Kidney epithelial cell (primary cell): ENCODE measurements at regions not wholly inside any gene's neighbourhood (a gene's known extent, or its start where the extent isn't known, plus 50 kb on each side); places are given as distances from the start of the nearest gene placed in this dataset.

Experiments
- DNase-seq: peaks from one replicate; pipeline ENCODE4 v3.0.0-alpha.2; 2010; ENCODE audit warnings: low read depth
- H3K27me3 ChIP-seq: 2 replicates; pipeline ENCODE4 v1.6.0; 2011; ENCODE audit warnings: low read length; ENCODE audit not compliant: control insufficient read depth, insufficient read depth
- H3K36me3 ChIP-seq: 2 replicates; pipeline ENCODE4 v1.5.1; 2011; ENCODE audit warnings: low read length; ENCODE audit not compliant: control insufficient read depth, insufficient read depth
- H3K4me3 ChIP-seq: 2 replicates; pipeline ENCODE4 v1.5.1; 2011; ENCODE audit warnings: low read depth, mild to moderate bottlenecking, control low read depth, low read length
- CTCF ChIP-seq: IDR thresholded peaks from 2 replicates; pipeline ENCODE4 v1.5.1; 2011; ENCODE audit warnings: mild to moderate bottlenecking, moderate library complexity, low read length, control low read depth, inconsistent platforms; ENCODE audit not compliant: insufficient read depth, poor library complexity, severe bottlenecking

- Histone ChIP-seq H3K4me3 (no peak overlapping the region), H3K27me3 (no peaks in the 10 kb centered on the region), H3K36me3 (no peaks in the 10 kb centered on the region)
- DNase-seq, result no peak
- no peak for TF ChIP-seq CTCF
Measured at GRCh38 chr4:157550028-157550427, 329.5 kb downstream of the GRIA2 start.

GRCh38 chr4:157527954-157528353 lies 307.4 kb downstream of the GRIA2 start:
- H3K27me3 ChIP-seq, result no peaks in the 10 kb centered on the region
- no peak overlapping the region for H3K4me3 ChIP-seq
- no peak for DNase-seq
- H3K36me3 ChIP-seq, result no peaks in the 10 kb centered on the region
- TF ChIP-seq CTCF, result no peak

GRCh38 chr4:157521906-157522305 lies 301.4 kb downstream of the GRIA2 start:
- no peak for DNase-seq
- Histone ChIP-seq H3K27me3 (no peaks in the 10 kb centered on the region), H3K36me3 (no peaks in the 10 kb centered on the region), H3K4me3 (no peak overlapping the region)
- TF ChIP-seq CTCF, result no peak

- Histone ChIP-seq H3K4me3 (no peak overlapping the region), H3K27me3 (no peaks in the 10 kb centered on the region), H3K36me3 (no peaks in the 10 kb centered on the region)
- peak; percentile 49 for TF ChIP-seq CTCF
- DNase-seq, result no peak
Measured at GRCh38 chr4:157514711-157515110, 294.2 kb downstream of the GRIA2 start.

- TF ChIP-seq CTCF, result no peak
- H3K4me3 ChIP-seq, result no peak overlapping the region
- DNase-seq, result no peak
- H3K36me3 ChIP-seq, result no peaks in the 10 kb centered on the region
- no peaks in the 10 kb centered on the region for H3K27me3 ChIP-seq
Measured at GRCh38 chr4:157509341-157509740, 288.8 kb downstream of the GRIA2 start.

GRCh38 chr4:157502656-157503055 lies 282.1 kb downstream of the GRIA2 start:
- DNase-seq, result no peak
- TF ChIP-seq CTCF, result no peak
- Histone ChIP-seq H3K4me3 (no peak overlapping the region), H3K36me3 (no peaks in the 10 kb centered on the region), H3K27me3 (no peaks in the 10 kb centered on the region)
